GM21515 (cell line): ENCODE measurements at regions not wholly inside any gene's neighbourhood (a gene's known extent, or its start where the extent isn't known, plus 50 kb on each side); places are given as distances from the start of the nearest gene placed in this dataset.
"Not testable (repeated sequence)": the region's sequence is repeated elsewhere in the genome, so short reads cannot be mapped to it uniquely, and the experiment has no call there.

Experiments used
- ATAC-seq: cut with Tn5 transposase; IDR thresholded peaks from one replicate; pipeline ENCODE4 v1.9.1; 2021; ENCODE audit not compliant: unreplicated experiment

DNA sequence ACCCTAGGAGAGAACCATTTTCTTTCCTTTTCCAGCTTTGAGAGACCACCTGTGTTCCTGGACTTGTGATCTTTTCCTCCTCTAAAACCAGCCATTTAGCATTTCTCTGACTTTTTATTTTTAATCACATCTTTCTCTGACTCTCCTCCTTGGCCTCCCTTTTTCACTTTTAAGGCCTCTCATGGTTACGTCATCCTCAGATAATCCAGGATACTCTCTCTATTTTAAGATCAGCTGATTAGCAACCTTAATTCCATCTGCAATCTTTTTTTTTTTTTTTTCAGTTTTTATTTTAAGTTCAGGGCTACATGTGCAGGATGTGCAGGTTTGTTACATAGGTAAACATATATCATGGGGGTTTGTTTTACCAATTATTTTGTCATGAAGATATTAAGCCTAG is 54.0 kb downstream of the RFPL4B start:
- no peak for ATAC-seq

DNA sequence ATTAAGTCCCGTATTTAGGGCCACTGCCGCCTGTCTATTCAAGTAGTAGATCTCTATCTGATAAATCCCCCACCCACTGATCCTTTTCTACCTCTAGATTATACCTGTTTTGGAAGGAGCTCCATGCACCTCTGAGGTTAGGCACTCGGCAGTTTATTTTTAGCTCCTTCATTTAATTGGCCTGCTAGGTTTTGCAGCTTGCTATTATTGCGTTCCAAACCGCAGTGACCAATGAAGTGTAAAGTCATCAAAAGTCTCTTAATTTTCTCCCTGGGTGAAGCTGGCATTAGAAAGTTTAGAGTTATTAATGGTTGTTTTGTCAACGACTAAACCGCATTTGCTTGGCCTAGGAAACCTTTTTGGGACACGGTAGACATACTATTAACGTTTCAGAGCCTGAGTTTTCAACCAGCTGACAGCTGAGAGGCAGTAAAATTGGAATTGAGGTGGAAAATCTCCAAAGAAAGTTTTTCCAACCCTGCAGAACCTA is 60.0 kb downstream of the RFPL4B start:
- no peak for ATAC-seq

DNA sequence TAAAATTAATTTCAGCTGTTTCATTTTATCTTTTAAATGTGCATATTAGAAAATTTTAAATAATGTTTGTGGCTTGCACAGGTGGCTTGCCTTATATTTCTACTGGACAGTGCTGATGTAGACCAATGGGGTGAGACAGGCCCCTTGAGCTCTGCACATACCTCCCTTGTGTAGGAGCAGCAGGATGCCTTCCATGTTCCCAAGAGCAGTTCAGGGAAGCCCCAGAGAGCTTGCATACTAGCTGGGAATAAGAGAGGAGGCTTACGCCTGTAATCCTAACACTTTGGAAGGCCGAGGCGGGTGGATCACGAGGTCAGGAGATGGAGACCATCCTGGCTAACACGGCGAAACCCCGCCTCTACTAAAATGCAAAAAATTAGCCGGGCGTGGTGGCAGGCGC is 61.4 kb downstream of the RFPL4B start:
- no peak for ATAC-seq

DNA sequence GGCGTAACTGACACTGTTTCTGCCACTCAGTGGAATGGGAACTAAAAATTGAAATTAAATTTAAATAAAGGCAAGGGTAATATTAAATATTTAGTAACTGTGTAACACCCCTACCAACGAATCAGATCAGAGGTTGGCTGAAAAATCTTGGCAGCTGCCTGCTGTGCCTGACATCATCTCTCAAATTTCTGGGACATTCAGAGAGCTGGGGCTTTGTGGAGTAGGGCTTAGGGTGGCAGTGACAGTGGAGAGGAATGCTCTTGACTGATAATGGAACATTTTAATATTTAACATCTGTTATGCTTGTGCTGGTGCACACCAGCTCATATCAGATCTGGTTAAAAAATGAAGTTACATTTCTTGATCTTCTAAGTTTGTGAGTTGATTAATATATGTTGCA is 62.2 kb downstream of the RFPL4B start:
- no peak for ATAC-seq

DNA sequence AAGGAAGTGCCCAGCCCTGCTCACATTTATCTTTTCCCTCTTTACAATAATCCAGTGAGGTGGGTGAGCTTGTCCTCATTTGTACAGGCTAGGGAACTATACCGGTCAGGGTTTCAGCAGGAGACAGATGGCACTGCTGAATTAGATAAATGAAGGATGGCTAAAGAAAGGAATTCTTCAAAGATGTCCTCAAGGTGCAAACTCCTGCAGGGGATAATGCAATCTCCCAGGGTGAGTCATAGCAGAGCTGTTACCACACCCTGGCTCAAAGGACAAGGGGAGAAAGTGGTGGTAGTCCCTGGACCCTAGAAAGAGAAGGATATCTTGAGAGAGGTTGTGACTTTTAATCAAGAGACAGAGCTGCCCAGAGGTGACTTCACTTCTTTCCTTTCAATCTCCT is 66.7 kb downstream of the RFPL4B start:
- ATAC-seq: no peak

DNA sequence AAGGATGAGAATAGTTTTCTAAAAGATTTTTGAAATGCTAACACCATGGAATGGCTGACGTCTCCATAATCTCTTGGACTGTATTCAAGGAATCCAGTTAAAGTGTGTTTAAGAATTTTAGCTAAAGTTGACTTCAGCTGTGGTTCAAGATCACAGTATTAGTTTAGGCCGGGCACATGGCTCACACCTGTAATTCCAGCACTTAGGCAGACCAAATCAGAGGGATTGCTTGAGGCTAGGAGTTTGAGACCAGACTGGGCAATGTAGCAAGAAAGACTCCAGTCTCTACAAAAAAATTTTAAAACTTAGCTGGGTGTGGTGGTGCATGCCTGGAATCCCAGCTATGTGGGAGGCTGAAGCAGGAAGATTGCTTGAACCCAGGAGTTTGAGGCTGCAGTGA is 68.2 kb downstream of the RFPL4B start:
- ATAC-seq: no peak

DNA sequence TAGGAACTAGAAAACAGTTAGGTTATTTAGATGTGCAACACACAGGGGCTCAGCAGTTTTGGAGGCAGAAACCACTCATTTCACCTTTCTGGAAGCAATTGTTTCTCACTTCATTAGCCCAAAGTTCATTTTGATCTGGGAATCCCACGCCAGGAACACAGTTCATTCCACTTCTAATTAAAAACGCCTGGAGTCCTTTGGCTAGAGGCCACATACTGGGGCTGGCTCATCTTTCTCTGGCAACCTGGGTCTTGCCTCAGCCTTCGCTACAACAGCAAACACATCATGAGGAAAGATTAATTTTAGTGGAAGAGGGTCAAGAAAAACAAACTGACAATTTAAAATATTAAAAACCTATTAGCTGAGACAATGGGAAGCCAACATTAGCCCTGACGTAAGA is 69.7 kb downstream of the RFPL4B start:
- no peak for ATAC-seq

DNA sequence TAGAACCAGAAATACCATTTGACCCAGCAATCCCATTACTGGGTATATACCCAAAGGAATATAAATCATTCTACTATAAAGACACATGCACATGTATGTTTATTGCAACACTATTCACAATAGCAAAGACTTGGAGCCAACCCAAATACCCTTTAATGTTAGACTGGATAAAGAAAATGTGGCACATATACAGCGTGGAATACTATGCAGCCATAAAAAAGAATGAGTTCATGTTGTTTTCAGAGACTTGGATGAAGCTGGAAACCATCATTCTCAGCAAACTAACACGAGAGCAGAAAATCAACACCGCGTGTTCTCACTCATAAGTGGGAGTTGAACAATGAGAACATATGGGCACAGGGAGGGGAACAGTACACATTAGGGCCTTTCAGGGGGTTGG is 79.9 kb downstream of the RFPL4B start:
- not testable (repeated sequence) for ATAC-seq

DNA sequence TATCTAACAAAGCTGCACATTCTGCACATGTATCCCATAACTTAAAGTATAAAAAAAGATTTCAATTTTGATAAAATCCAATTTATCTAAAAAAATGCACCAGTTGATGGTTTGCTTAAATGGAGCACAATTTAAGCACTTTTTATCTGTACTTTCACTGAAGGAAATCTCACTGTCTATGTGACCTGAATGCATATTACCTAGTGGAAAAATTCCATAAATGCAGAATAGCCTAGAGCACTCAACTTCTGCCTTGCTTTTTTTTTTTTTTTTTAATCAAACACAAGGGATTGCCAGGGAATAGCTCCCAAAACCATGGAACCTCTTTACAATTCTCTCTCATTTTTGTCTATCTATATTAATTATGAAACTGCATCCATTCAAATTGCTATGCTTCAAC is 80.4 kb downstream of the RFPL4B start:
- no peak for ATAC-seq

DNA sequence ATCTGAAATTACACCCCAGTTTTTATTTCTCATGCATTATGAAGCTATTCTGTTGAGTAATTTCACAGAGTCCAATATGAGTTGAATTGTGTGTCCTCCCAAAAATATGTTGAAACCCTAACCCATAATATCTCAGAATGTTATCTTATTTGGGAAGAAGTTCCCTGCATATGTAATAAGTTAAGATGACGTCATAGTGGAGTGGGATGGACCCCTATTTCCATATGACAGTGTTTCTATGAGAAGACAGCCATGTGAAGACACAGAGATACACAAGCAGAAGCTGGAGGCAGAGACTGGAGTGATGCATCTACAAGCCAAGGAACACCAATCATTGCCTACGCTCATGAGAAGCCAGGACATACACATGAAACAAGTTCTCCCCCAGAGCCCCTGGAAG is 81.3 kb downstream of the RFPL4B start:
- ATAC-seq: no peak

DNA sequence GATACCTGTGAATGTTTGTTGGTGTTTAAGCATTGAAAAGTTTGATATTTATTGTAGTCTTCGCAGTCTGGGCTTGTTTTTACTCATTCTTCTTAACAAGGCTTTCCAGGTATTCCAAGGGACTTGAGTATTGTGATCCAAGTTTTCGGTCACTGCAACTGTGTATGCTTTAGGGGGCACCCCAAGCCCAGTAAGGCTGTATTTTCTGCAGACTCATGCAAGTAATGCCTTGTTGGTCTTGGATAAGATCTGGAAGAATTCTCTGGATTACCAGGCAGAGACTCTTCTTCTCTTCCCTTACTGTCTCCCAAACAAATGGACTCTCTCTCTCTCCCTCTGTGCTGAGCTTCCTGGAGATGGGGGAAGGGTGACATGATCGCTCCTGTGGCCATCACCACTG is 82.1 kb downstream of the RFPL4B start:
- no peak for ATAC-seq

DNA sequence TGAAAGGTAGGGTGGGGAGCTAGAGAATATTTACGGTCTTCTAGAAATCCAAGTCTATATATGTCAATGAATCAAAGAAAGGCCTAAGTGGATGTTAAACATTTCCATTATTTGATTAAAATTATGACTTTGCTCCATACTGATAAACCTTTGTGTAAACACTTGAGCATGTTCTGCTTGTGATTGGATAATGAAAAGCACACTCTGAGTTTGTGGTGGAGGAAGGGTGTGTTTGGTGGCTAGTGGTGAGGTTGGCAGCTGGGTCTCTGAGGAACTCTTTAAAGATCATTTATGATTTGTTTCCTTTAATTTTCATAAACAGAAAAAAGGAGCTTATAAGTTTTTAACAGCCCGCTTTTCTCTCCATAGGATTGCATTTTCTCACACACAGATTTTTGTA is 84.7 kb downstream of the RFPL4B start:
- ATAC-seq: no peak

DNA sequence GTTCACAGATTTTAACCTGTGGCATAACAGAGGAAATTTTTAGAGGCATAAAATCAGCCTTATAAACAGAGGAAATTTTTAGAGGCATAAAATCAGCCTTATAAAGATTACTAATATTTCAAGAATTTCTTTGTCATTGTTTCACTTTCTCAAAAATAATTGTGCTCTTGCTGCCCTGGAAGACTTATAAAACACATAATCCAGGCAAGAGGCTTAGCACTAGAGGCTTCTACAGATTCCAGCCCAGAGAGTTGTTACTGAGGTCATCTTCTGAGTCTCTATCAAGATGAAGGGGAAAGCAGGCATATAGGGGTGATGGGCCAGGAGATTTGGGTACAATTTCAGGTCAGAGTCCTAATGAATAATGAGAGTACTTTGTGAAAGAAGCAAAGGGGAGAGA is 85.7 kb downstream of the RFPL4B start:
- no peak for ATAC-seq

DNA sequence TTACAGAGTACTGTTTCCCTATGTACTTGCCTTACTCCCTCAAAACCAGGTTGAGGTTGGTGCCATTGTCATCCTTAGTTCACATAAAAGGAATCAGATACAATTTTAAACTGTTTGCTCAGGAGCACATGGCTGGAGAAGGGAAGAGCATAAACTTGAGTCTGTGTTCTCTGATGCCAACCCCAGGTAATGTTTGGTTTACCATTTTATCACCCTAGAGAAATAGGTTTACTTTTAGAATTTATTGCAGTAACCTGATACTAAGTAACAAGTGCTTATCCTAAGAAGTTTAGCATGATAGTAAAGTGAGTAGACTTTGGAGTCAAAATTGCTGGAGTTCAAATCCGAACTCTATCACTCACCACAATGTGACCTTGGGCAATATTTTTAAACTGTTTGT is 86.3 kb downstream of the RFPL4B start:
- ATAC-seq: no peak

DNA sequence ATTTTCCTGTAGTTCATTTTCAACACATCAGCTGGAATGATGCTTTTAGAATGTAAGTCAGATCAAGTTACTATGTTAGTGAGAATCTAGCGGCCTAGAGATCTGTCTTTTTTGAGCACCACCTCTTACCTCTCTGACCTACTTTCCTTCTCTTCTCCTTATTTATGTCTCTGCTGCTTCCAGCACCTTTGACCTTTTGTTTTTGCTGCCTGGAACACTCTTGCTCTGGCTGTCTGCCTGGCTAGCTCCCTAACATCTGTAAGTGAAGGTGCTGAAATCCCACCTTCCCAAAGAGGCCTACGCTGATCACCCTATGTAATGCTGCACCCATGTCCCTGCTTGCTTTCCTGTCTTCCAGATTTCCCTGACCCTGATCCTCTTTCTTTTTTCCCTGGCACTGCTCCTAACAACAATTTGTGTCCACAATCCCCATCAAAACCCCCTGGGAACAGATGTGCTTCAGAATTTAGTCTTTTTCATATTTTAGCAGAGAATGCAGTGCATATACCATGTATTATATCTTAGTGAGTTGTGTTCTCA is 87.8 kb downstream of the RFPL4B start:
- no peak for ATAC-seq

DNA sequence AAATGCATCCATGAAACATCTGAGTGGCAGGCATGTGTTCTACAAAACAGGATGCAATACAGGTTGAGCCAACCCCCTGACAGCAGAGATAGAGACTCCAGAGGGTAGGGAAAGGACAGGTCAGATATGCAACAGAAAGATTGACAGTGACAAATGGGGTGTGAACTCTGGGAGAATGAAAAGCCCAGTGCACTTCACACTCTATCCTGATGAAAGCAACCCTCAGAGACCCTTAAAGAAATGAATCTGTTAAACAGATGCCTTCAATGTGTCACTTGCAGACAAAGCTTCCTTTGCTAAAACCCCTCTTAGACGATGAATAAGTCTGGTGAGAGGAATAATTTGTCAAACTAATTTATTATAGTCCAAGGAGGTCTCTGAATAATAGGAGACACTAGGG is 89.9 kb downstream of the RFPL4B start:
- no peak for ATAC-seq

DNA sequence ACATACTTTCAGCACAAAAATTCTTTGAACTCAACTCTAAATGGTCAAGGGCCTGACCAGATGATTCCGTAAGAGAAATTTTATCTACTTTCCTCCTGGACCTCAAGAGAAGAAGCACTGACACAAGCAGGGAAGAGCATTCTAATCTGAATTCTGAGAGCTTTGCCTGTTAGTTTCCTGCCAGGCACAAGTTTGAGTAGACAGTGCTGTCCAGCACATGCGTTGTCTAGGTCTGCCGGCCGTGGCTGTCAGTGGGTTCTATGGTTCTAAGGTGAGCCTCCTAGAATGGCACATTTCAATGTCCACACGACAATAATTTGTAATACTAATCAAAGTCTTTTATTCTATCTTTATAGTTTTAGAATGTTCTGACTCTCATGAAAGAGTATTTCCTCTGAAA is 91.9 kb downstream of the RFPL4B start:
- ATAC-seq: no peak

DNA sequence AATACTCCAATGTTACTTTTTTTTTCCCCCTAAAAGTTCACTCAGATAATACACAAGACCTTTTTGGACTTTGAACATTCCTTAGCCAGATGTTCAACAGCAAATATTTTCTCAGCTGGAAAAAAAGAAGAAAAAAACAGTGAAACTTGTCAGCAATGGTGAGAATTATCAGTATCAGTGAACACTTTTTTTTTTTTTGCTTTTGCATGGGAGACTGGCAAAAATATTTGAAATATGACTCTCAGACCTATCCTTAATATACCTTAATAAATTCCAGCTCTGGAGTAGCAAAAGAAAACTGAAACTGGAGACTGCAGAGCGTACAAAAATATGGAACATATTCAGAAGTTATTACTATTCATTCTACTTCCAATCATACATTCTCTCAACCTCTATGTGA is 92.3 kb downstream of the RFPL4B start:
- no peak for ATAC-seq

DNA sequence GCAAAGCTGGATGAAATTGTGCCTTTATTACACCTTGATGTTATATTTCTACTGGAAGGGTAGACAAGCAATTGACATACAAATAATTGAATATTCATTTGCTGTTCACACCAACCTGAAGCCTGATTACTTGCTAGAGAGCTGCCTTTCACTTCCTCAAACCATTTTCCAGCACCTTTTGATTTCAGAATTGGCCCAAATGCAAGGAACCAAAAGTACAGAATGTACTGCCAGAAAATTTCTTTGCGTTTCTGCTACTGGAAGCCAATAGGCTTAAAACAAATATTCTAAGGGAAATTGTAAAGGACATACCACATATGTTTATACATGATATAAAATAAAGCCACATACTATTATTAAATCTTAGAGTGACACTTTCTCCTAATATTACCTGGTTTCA is 94.5 kb downstream of the RFPL4B start:
- ATAC-seq: no peak

DNA sequence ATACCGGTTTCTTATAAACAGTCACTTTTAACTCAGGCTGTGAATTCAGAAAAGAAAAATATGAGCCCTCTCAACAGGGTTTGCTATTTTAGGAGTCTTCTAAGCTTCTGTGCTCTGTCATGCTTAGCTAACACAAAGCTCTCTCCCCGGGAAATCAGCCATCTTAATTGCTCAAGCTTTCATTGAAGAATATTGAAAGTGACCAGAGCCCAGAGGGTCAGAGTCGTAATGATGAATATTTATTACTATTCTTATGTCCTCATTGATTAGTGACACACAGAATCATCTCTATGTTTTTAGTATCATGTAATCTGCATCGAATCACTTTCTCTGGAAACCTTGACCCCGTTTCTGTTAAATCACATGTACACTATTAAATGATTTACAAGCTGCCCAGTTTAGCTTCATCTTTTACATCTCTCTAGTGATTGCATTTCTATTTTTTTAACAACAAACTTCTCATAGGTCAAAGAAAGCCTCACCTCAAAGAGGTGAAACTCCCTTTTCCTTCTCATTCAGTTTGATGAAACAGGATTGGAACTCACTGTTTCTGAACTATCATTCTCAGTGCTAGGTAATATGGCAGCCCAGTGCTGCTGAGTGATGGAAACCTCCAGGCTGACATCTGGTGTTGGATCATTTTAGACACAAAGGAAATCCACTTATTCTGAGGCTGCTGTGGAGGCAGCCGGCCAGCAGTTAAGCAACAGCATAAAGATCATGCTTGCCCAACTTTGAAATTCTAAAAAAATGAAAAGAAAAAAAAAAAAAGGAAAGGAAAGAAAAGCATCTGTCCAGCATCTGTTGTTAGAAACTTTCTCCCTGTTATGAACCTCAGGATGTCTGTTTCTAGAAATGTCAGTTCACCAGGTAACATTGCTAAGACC is 96.3 kb downstream of the RFPL4B start:
- no peak for ATAC-seq

DNA sequence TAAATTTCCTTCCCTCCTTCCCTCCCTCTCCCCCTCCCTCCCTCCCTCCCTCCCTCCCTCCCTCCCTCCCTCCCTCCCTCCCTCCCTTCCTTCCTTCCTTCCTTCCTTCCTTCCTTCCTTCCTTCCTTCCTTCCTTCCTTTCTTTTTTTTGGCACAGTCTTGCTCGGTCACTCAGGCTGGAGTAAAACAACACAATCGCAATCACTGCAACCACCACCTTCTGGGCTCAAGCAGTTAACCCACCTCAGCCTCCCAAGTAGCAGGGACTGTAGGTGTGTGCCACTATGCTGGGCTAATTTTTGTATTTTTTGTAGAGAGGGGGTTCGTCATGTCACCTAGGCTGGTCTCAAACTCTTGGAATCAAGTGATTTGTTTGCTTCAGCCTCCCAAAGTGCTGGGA is 101.7 kb downstream of the RFPL4B start:
- ATAC-seq: not testable (repeated sequence)

DNA sequence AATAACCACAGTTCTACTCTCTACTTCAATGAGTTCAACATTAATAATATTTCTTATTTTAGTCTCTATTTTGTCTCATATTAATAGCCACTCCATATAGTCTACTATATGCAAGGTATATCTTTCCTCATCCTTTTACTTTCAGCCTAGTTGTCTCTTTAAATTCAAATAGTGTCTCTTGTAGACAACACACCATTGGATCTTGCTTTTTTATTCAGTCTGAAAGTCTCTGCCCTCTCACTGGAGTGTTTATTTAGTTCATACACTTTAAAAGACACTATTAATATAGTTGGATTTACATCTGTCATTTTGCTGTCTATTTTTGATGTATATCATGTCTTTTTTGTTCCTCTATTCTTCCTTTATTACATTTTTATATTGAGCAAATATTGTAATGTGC is 103.5 kb downstream of the RFPL4B start:
- ATAC-seq: no peak

DNA sequence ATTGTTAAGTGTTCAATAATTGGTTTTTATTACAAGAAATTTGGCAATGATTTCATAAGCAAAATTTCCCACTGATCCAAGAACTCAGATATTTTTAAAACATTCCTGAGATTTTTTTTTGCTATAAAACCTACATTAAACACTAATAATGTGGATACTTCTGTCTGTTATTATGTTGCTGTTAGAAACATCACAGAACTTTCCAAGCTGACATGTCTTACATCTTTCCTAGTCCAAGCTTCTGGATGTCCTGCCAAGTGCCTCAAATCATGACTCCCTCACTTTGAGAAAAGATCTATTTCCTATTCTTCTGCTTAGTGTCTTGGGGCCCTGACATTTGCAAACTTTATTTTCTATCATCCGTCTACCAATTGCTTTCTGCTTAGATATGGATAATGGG is 110.8 kb downstream of the RFPL4B start:
- no peak for ATAC-seq
